ENCODE measurements at regions not wholly inside any gene's neighbourhood (a gene's known extent, or its start where the extent isn't known, plus 50 kb on each side); places are given as distances from the start of the nearest gene placed in this dataset.

- TF ChIP-seq CTCF (conservative IDR thresholded peaks at IDR 0.05; ENCODE audit: low read depth, low read length) (no peak), EZH2 (IDR thresholded peaks at IDR 0.05; ENCODE audit: borderline replicate concordance, low read depth, low read length, poor library complexity, severe bottlenecking) (no peak)
These were observed 113.0 kb downstream of the PCDH7 start for GRCh38 chr4:30833206-30833605.
